ENCODE measurements at regions not wholly inside any gene's neighbourhood (a gene's known extent, or its start where the extent isn't known, plus 50 kb on each side); places are given as distances from the start of the nearest gene placed in this dataset.

DNA sequence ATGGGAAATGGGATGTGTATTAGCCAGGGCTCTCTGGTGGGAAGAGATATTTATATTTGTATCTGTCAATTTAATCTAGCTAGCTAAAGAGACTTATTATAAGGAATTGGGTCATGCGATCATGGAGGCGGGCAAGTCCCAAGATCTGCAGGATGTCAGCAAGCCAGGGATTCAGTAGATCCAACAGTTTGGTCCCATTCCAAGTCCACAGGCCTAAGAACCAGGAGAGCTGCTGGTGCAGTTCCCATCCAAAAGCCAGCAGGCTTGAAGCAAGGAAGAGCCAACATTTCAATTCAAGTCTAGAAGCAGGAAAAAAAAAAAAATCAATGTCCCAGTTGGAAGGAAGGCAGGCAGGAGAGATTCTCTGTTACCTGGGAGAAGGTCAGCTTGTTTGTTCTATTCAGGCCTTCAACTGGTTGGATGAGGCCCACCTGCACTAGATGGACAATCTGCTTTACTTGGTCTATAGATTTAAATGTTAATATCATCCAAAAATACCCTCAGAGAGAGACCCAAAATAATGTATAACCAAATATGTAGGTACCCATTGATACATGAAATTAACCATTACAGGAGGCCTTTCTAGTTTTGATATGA, 60.7 kb upstream of the BCAT1 start:
- TF ChIP-seq CTCF (IDR thresholded peaks at IDR 0.05) (no peak), POLR2A (IDR thresholded peaks at IDR 0.05) (no peak)
- intact Hi-C loops (cut with DNase I): no loop called here
- Histone ChIP-seq H3K9me3 (no peaks in the 10 kb centered on the region), H3K4me1 (no peaks in the 10 kb centered on the region), H3K36me3 (no peaks in the 10 kb centered on the region), H3K27me3 (no peaks in the 10 kb centered on the region), H3K4me3 (no peak overlapping the region), H3K27ac (no peak overlapping the region)
- WGBS (ENCODE audit: insufficient coverage, low coverage, low lambda C conversion rate, missing lambda C conversion rate): 95% methylated on average over 2 of the region's 2 CpGs
- DNase-seq (no peak), ATAC-seq (no peak)

DNA sequence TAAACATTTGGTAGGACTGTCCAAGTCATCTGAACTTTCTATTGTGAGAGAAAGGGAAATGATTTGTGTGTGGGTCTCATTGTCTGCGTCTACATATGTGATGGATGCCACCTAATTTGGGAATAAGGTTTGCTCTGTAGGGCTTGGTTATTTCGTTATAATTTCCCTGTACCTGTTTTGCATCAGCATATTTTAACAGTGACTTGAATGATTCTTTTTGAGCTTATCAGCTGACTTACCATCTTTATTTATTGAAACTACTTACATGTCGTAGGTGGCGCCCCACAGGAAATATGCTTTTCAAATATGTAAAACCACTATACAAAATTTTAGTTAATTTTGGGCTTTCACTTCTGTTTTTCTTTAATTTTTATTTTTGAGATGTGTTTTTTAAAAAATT, 56.5 kb upstream of the BCAT1 start:
- Histone ChIP-seq H3K4me3 (no peak overlapping the region), H3K4me1 (no peaks in the 10 kb centered on the region), H3K36me3 (no peaks in the 10 kb centered on the region), H3K9me3 (no peaks in the 10 kb centered on the region), H3K27me3 (no peaks in the 10 kb centered on the region), H3K27ac (no peak overlapping the region)
- ATAC-seq (no peak), DNase-seq (no peak)
- WGBS (ENCODE audit: insufficient coverage, low coverage, low lambda C conversion rate, missing lambda C conversion rate): 76% methylated on average over 4 of the region's 4 CpGs
- intact Hi-C loops (cut with DNase I): no loop called here
- no peak for TF ChIP-seq POLR2A (IDR thresholded peaks at IDR 0.05)

- Histone ChIP-seq H3K27ac (no peak overlapping the region), H3K4me1 (no peaks in the 10 kb centered on the region), H3K36me3 (no peaks in the 10 kb centered on the region), H3K4me3 (no peak overlapping the region), H3K27me3 (no peaks in the 10 kb centered on the region), H3K9me3 (no peaks in the 10 kb centered on the region)
- intact Hi-C loops (cut with DNase I): no loop called here
- no peak for TF ChIP-seq CTCF (IDR thresholded peaks at IDR 0.05)
- no peak for TF ChIP-seq POLR2A (IDR thresholded peaks at IDR 0.05)
- ATAC-seq: no peak
- WGBS (ENCODE audit: insufficient coverage, low coverage, low lambda C conversion rate, missing lambda C conversion rate): 73% methylated on average over 7 of the region's 7 CpGs
- no peak for DNase-seq
These were observed 55.5 kb upstream of the BCAT1 start for GRCh38 chr12:25004447-25004846.

GRCh38 chr12:25001311-25001710, 52.4 kb upstream of the BCAT1 start:
- DNase-seq: no peak
- Histone ChIP-seq H3K4me1 (no peaks in the 10 kb centered on the region), H3K9me3 (no peaks in the 10 kb centered on the region), H3K36me3 (no peaks in the 10 kb centered on the region), H3K27me3 (no peaks in the 10 kb centered on the region), H3K27ac (no peak overlapping the region), H3K4me3 (no peak overlapping the region)
- intact Hi-C loops (cut with DNase I): no loop called here
- whole genome bisulfite sequencing (ENCODE audit: insufficient coverage, low coverage, low lambda C conversion rate, missing lambda C conversion rate): 53% methylated on average over 2 of the region's 2 CpGs
- TF ChIP-seq CTCF (IDR thresholded peaks at IDR 0.05) (no peak), POLR2A (IDR thresholded peaks at IDR 0.05) (no peak)
- ATAC-seq: no peak

Data from right lobe of liver (tissue), 6 donors.